ENCODE measurements at regions not wholly inside any gene's neighbourhood (a gene's known extent, or its start where the extent isn't known, plus 50 kb on each side); places are given as distances from the start of the nearest gene placed in this dataset.

GRCh38 chr5:54362434-54362833 lies 52.1 kb upstream of the ARL15 start:
- TF ChIP-seq REST (IDR thresholded peaks at IDR 0.05): no peak
- TF ChIP-seq, protein P1, sequence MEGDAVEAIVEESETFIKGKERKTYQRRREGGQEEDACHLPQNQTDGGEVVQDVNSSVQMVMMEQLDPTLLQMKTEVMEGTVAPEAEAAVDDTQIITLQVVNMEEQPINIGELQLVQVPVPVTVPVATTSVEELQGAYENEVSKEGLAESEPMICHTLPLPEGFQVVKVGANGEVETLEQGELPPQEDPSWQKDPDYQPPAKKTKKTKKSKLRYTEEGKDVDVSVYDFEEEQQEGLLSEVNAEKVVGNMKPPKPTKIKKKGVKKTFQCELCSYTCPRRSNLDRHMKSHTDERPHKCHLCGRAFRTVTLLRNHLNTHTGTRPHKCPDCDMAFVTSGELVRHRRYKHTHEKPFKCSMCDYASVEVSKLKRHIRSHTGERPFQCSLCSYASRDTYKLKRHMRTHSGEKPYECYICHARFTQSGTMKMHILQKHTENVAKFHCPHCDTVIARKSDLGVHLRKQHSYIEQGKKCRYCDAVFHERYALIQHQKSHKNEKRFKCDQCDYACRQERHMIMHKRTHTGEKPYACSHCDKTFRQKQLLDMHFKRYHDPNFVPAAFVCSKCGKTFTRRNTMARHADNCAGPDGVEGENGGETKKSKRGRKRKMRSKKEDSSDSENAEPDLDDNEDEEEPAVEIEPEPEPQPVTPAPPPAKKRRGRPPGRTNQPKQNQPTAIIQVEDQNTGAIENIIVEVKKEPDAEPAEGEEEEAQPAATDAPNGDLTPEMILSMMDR (IDR thresholded peaks at IDR 0.05; ENCODE audit: low read depth, low read length, missing input control): no peak
- no peak for TF ChIP-seq FOXA1 (IDR thresholded peaks at IDR 0.05)
